GM12864 (cell line): ENCODE measurements at regions not wholly inside any gene's neighbourhood (a gene's known extent, or its start where the extent isn't known, plus 50 kb on each side); places are given as distances from the start of the nearest gene placed in this dataset.
A peak's percentile ranks its signal among the peaks of the same experiment; 100 is the strongest.
"Not testable (repeated sequence)": the region's sequence is repeated elsewhere in the genome, so short reads cannot be mapped to it uniquely, and the experiment has no call there.

Source experiments
- DNase-seq: peaks from one replicate; pipeline ENCODE4 v3.0.0-alpha.2; 2011; ENCODE audit warnings: low read depth
- H3K4me3 ChIP-seq: 2 replicates; pipeline ENCODE4 v1.5.1; 2011; ENCODE audit warnings: mild to moderate bottlenecking, low read depth, low read length, control low read depth
- CTCF ChIP-seq: IDR thresholded peaks from 2 replicates; pipeline ENCODE4 v1.5.1; 2011; ENCODE audit warnings: low read depth, mild to moderate bottlenecking, moderate library complexity, low read length, control low read depth, inconsistent platforms; ENCODE audit errors: missing control alignments

GRCh38 chr5:37915097-37915736, 75.4 kb upstream of the GDNF start:
- peak; percentile 25 for DNase-seq

GRCh38 chr5:37909610-37910266, 69.9 kb upstream of the GDNF start:
- DNase-seq, H3K4me3 ChIP-seq: not testable (repeated sequence)

More at GRCh38 chr5:37915097-37915736, 75.4 kb upstream of the GDNF start:
- no peak for TF ChIP-seq CTCF
- no peak overlapping the region for H3K4me3 ChIP-seq

GRCh38 chr5:37906416-37906815, 66.6 kb upstream of the GDNF start:
- TF ChIP-seq CTCF, result no peak
- no peak overlapping the region for H3K4me3 ChIP-seq
- DNase-seq, result no peak

- DNase-seq, result no peak
- no peak overlapping the region for H3K4me3 ChIP-seq
- TF ChIP-seq CTCF, result no peak
Observed at GRCh38 chr5:37905230-37905629, 65.4 kb upstream of the GDNF start.

- DNase-seq, result no peak
- TF ChIP-seq CTCF, result no peak
- H3K4me3 ChIP-seq, result no peak overlapping the region
Observed at GRCh38 chr5:37902323-37902722, 62.5 kb upstream of the GDNF start.

- TF ChIP-seq CTCF, result peak; percentile 18
- no peak for DNase-seq
Observed at GRCh38 chr5:37900692-37901091, 60.9 kb upstream of the GDNF start.

GRCh38 chr5:37899037-37899436, 59.2 kb upstream of the GDNF start:
- DNase-seq, result no peak
- TF ChIP-seq CTCF, result no peak
- H3K4me3 ChIP-seq, result no peak overlapping the region

More at GRCh38 chr5:37900692-37901091, 60.9 kb upstream of the GDNF start:
- no peak overlapping the region for H3K4me3 ChIP-seq
